ENCODE measurements at regions not wholly inside any gene's neighbourhood (a gene's known extent, or its start where the extent isn't known, plus 50 kb on each side); places are given as distances from the start of the nearest gene placed in this dataset.
A peak's percentile ranks its signal among the peaks of the same experiment; 100 is the strongest.
"Not testable (repeated sequence)": the region's sequence is repeated elsewhere in the genome, so short reads cannot be mapped to it uniquely, and the experiment has no call there.

GRCh38 chr11:49499117-49499516 is 290.7 kb upstream of the FOLH1 start:
- no peak for DNase-seq

GRCh38 chr11:49505231-49505630 is 296.8 kb upstream of the FOLH1 start:
- DNase-seq, result no peak

- DNase-seq, result peak; percentile 23
These were observed 317.9 kb upstream of the FOLH1 start for GRCh38 chr11:49526240-49526829.

GRCh38 chr11:49533204-49533603 is 324.8 kb upstream of the FOLH1 start:
- DNase-seq, result no peak

- not testable (repeated sequence) for DNase-seq
These were observed 330.5 kb upstream of the FOLH1 start for GRCh38 chr11:49538927-49539326.

GRCh38 chr11:49558261-49558847 is 350.0 kb upstream of the FOLH1 start:
- DNase-seq, result not testable (repeated sequence)

- not testable (repeated sequence) for DNase-seq
These were observed 352.2 kb upstream of the FOLH1 start for GRCh38 chr11:49560593-49560992.

GRCh38 chr11:49561240-49561880 is 353.0 kb upstream of the FOLH1 start:
- not testable (repeated sequence) for DNase-seq

GRCh38 chr11:49562262-49562661 is 353.9 kb upstream of the FOLH1 start:
- not testable (repeated sequence) for DNase-seq

- DNase-seq, result not testable (repeated sequence)
These were observed 371.1 kb upstream of the FOLH1 start for GRCh38 chr11:49579492-49579891.

GRCh38 chr11:49585495-49585894 is 366.7 kb upstream of the OR4C13 start:
- DNase-seq, result not testable (repeated sequence)

- DNase-seq, result not testable (repeated sequence)
These were observed 343.3 kb upstream of the OR4C13 start for GRCh38 chr11:49608892-49609291.

GRCh38 chr11:49623872-49624271 is 328.3 kb upstream of the OR4C13 start:
- not testable (repeated sequence) for DNase-seq

GRCh38 chr11:49670705-49671104 is 281.5 kb upstream of the OR4C13 start:
- DNase-seq, result not testable (repeated sequence)

- DNase-seq, result not testable (repeated sequence)
These were observed 250.1 kb upstream of the OR4C13 start for GRCh38 chr11:49702121-49702520.

- DNase-seq, result not testable (repeated sequence)
These were observed 201.7 kb upstream of the OR4C13 start for GRCh38 chr11:49750447-49750846.

GRCh38 chr11:49750960-49751359 is 201.2 kb upstream of the OR4C13 start:
- not testable (repeated sequence) for DNase-seq

GRCh38 chr11:49780791-49781190 is 171.4 kb upstream of the OR4C13 start:
- not testable (repeated sequence) for DNase-seq

- not testable (repeated sequence) for DNase-seq
These were observed 170.2 kb upstream of the OR4C13 start for GRCh38 chr11:49782000-49782399.

- DNase-seq, result not testable (repeated sequence)
These were observed 168.3 kb upstream of the OR4C13 start for GRCh38 chr11:49783841-49784240.

GRCh38 chr11:49789787-49790186 is 162.4 kb upstream of the OR4C13 start:
- not testable (repeated sequence) for DNase-seq

- not testable (repeated sequence) for DNase-seq
These were observed 153.9 kb upstream of the OR4C13 start for GRCh38 chr11:49798206-49798837.

GRCh38 chr11:49817705-49818430 is 134.3 kb upstream of the OR4C13 start:
- DNase-seq, result not testable (repeated sequence)

All from midbrain (tissue), 1 donor.